ENCODE measurements at regions not wholly inside any gene's neighbourhood (a gene's known extent, or its start where the extent isn't known, plus 50 kb on each side); places are given as distances from the start of the nearest gene placed in this dataset.

GRCh38 chr5:121027636-121028035 lies 563.5 kb downstream of the PRR16 start:
- intact Hi-C loops (cut with DNase I; ENCODE audit: low total_unique reads) = no loop called here
- no peak for DNase-seq (ENCODE audit: low spot score in 2 of 2)
- WGBS, 2 donors = 91 to 96% methylated on average over 3 of the region's 3 CpGs
- no peak overlapping the region for H3K4me3 ChIP-seq (ENCODE audit: low read depth, poor library complexity, severe bottlenecking)
- TF ChIP-seq CTCF (IDR thresholded peaks at IDR 0.05) (no peak), POLR2A (IDR thresholded peaks at IDR 0.05) (no peak)

DNA sequence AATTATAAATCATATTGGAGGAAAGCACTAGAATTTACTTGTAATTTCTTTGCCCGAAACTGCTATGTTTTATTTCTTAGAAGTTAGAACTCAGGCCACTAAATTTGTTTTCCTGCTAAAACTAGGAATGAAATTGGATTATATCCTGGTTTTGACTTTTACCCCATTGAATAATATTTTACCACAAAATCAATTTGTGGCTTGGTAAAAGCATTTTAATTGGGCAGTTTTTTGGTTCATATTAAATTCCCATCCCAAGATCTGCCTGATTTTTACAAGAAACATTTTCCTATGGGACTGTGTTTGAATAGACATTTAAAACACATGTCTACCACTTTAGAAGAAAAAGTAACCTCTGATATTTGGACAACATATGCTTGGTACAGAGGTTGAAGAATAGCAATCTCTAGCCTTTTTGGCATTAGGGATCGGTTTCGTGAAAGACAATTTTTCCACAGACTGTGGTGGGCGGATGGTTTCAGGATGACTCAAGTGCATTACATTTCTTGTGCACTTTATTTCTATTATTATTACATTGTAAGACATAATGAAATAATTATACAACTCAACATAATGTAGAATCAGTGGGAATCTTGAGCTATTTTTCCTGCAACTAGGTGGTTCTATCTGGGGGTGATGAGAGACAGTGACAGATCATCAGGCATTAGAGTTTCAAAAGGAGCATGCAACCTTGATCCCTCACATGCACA lies 565.6 kb downstream of the PRR16 start:
- no peak for DNase-seq (ENCODE audit: low spot score in 2 of 2)
- intact Hi-C loops (cut with DNase I; ENCODE audit: low total_unique reads) = no loop called here
- WGBS, 2 donors = 57 to 63% methylated on average over 4 of the region's 4 CpGs
- H3K4me3 ChIP-seq (ENCODE audit: low read depth, poor library complexity, severe bottlenecking) = no peak overlapping the region
- TF ChIP-seq POLR2A (IDR thresholded peaks at IDR 0.05) (no peak), CTCF (IDR thresholded peaks at IDR 0.05) (no peak)

DNA sequence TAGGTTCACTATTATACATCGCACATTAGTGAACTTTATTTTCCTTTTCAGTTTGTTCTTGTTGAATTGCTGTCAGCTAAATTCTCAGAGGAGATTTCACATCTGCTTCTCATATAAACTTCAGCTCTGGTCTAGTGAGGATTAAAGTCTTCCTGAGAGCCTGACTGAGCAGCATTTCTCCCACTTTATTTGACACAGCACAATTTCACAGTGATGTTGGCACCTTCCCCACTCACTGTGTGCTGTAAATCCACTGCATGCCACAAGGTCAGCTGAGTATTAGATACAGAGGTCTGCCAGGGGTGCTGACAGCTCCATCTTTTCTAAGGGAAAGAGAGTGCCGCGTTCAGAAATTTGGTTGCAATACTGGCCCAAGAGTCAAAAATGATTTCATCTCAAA lies 567.4 kb downstream of the PRR16 start:
- DNase-seq (ENCODE audit: low spot score in 2 of 2) = no peak
- TF ChIP-seq CTCF (IDR thresholded peaks at IDR 0.05) = no peak
- TF ChIP-seq POLR2A (IDR thresholded peaks at IDR 0.05) = no peak
- intact Hi-C loops (cut with DNase I; ENCODE audit: low total_unique reads) = no loop called here
- no peak overlapping the region for H3K4me3 ChIP-seq (ENCODE audit: low read depth, poor library complexity, severe bottlenecking)
- WGBS, 2 donors = 64 to 70% methylated on average over 3 of the region's 3 CpGs

GRCh38 chr5:121033334-121033733 lies 569.2 kb downstream of the PRR16 start:
- no peak overlapping the region for H3K4me3 ChIP-seq (ENCODE audit: low read depth, poor library complexity, severe bottlenecking)
- no peak for DNase-seq (ENCODE audit: low spot score in 2 of 2)
- no peak for TF ChIP-seq CTCF (IDR thresholded peaks at IDR 0.05)
- no peak for TF ChIP-seq POLR2A (IDR thresholded peaks at IDR 0.05)
- intact Hi-C loops (cut with DNase I; ENCODE audit: low total_unique reads) = no loop called here

DNA sequence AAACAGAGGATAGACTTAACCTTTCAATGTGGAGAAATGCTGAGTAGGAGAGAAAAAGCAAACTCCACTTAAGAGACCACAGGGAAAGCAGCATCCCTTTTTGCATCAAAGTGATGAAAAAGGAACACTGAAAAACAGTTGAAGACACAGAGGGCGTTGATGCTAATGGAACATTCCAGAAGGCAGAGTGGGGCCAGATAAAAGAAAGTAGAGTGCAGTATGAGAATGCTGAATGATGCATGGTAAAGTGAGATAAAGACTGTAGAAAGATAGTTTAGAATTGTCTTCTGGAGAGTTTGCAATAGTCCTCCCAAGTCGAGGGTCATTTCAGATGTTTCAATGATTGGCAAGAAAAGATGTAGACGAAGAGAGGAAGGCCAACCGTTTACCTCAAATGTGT lies 574.3 kb downstream of the PRR16 start:
- no peak for TF ChIP-seq CTCF (IDR thresholded peaks at IDR 0.05)
- TF ChIP-seq POLR2A (IDR thresholded peaks at IDR 0.05) = no peak
- DNase-seq (ENCODE audit: low spot score in 2 of 2) = no peak
- 78 to 82% methylated on average over 4 of the region's 4 CpGs for WGBS, 2 donors
- intact Hi-C loops (cut with DNase I; ENCODE audit: low total_unique reads) = no loop called here
- no peak overlapping the region for H3K4me3 ChIP-seq (ENCODE audit: low read depth, poor library complexity, severe bottlenecking)

- intact Hi-C loops (cut with DNase I; ENCODE audit: low total_unique reads) = no loop called here
- no peak overlapping the region for H3K4me3 ChIP-seq (ENCODE audit: low read depth, poor library complexity, severe bottlenecking)
- TF ChIP-seq POLR2A (IDR thresholded peaks at IDR 0.05) (no peak), CTCF (IDR thresholded peaks at IDR 0.05) (no peak)
- no peak for DNase-seq (ENCODE audit: low spot score in 2 of 2)
Measured at GRCh38 chr5:121049971-121050370, 585.9 kb downstream of the PRR16 start.

Data from lower leg skin (tissue), 4 donors.